Lung microvascular endothelial cell (primary cell): ENCODE measurements at regions not wholly inside any gene's neighbourhood (a gene's known extent, or its start where the extent isn't known, plus 50 kb on each side); places are given as distances from the start of the nearest gene placed in this dataset.

Source experiments
- DNase-seq, 2 donors: peaks; one replicate each; pipeline versions ENCODE4 v3.0.0 to v3.0.0-alpha.2; 2010; ENCODE audit warnings: low read depth in 2 of 2

DNA sequence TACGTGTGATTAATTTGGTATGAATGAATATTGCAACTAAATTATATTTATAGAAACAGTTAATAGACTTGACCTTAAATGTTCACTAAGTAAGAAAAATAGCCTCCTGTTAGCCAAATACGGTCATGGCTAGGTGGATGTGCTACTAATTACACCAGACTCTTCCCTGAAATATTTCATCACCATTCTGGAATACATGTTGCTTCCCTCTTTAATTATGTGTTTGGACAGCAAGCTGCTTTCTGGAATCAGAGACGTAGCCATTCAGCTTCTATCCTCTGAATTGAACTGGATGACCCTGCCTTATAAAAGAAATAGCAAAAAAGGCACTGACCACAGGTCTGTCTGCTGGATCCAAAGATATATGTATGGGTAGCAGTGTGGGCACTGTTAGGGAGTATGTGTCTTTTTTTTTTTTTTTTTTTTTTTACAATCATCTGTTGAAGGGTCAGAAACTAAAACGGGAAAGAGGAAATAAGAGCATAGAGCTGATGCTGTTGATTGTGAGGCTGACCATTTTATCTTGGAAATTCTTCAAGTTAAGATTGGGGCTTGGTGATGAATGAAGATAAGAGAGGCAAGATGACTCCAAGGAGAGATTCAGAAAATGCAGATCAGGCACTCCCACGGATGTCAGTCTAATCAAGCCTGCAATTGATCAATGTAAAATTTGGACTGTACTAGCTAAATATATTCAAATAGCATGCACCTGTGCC is 283.2 kb upstream of the HSF2 start:
- no peak for DNase-seq

DNA sequence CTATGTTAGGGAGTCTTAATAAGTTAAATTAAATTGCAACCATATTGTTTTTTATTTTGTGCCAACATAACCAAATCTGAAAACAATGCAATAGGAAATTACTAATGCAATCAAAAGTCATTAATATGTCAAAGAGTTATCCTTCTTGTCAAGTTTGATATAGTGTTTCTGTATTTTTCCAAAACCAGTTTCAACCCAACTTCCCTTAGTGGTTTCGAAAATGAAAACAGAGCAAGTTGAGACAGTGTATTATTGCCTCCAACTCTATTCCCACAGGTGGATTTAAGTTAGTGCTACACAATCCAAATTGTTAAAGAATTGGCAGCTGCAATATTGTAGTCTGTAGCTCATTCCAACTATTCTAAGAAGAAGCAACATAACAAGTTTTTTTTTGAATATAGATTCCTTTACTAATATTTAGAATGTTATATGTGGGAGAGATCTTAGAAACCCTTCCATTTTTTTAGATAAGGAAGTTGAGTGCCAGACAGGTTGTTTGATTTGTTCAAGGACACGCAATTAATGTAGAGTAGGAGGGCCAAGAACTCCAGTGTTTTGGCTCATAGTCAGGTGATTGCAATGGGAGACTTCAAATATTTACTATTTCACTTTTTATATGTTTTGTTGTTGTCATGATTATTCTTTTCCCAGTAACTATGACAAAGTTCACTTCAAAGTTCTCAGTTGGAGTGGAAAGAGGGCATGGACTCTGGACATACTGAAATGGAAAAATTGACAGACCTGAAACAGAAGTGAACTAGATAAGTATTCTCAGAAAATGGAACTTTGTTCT is 282.4 kb upstream of the HSF2 start:
- DNase-seq, result peak in 1 of 2 donors; percentile 27

DNA sequence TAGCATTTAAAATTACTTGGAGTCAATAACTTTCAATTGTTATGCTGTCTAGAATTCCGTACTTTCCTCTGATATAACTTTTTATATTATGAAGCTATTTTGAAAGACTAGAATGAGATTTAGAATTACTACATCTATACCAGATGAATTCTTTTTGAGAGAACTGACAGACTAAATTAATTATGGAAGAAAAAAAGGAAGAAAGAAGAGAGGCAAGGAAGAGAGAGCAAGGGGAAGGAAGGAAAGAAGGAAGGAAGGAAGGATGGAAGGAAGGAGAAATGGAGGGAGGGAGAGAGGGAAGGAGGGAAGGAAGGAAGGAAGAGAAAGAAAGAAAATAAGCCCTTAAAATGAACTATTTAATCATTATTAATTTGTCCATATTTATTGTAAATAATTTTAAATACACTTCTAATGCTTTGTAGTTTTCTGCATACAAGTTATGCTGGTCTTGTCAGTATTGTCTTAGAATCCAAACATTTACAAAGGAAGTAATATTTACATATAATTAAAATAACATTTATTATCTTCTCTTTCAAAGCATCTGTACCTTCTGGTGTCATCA is 280.4 kb upstream of the HSF2 start:
- DNase-seq, result no peak

GRCh38 chr6:122122202-122122601 is 277.2 kb upstream of the HSF2 start:
- no peak for DNase-seq

- no peak for DNase-seq
Observed at GRCh38 chr6:122122686-122123085, 276.8 kb upstream of the HSF2 start.

DNA sequence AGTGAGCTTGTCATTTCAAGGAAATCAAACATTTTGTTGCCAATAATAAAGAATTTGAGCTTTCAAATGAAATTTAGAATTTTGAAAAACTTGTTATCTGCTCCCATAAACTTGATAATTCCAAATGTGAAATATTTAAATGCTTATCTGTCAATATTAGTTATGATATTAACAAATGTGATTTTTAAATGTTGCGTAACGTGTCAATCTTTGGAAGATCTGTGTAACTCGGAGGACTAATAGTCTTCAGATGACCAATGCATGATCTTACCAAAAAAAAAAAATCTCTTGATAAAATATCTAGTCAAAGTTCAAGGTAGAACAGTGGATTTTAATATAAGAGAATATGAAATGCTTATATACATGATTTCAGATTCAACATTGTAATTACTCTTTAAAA is 274.5 kb upstream of the HSF2 start:
- DNase-seq, result no peak

DNA sequence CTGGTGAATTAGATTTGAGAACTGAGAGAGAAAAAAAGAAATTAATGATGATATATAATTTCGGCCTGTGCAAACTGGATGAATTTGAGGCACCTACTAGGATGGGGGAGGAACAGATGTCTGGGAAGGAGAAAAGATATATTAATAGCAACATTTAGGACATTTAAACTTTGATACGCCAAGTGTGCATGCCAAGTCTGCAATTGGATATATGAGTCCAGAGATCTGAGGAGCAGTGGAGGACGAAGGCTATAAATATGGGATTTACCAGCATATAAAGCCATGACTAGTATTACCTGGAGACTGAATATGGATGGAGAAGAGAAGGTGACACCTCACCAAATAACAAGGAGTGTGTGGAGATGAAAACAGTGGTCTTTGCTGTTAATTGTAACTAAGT is 272.6 kb upstream of the HSF2 start:
- DNase-seq, result no peak

DNA sequence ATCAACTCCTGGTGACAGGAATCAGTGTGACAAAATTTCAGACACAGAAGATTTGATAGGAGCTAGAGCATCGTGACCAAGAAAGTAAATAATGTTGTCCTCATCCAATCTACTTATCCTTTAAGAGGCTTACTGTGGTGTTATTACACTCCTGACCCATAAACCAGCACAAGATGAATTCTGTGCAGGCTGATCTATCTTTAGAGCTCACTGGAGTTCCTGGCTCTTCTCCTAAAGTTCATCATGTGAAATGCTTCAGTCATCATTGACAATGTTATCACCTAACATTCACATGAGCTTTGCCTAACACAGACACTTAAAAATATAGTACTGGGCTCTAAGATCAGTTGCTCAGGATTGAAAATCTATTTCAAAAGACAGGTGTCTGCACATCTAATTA is 271.0 kb upstream of the HSF2 start:
- no peak for DNase-seq

- no peak for DNase-seq
Observed at GRCh38 chr6:122129313-122130025, 270.0 kb upstream of the HSF2 start.

- no peak for DNase-seq
Observed at GRCh38 chr6:122130026-122130348, 269.5 kb upstream of the HSF2 start.

- no peak for DNase-seq
Observed at GRCh38 chr6:122130518-122130917, 268.9 kb upstream of the HSF2 start.

DNA sequence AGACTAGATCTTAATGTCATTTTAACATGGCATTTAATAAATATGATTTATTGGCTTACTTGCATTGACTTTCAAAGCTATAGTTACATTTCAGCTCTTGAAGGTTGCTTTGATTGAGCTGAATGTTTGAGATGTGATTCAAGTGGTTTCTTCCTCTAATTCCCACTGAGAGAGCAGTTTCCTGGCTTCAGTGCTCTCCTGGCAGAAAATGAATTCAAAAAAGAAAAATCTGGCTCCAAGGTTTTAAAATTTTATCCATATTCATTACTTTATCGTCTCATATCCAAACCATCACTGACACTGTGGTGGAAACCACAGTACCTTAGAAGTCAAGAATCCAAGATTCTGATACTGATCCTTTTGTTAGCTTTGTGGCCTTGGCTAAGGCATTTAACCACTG is 263.1 kb upstream of the HSF2 start:
- no peak for DNase-seq

- DNase-seq, result no peak
Observed at GRCh38 chr6:122140031-122140430, 259.4 kb upstream of the HSF2 start.

DNA sequence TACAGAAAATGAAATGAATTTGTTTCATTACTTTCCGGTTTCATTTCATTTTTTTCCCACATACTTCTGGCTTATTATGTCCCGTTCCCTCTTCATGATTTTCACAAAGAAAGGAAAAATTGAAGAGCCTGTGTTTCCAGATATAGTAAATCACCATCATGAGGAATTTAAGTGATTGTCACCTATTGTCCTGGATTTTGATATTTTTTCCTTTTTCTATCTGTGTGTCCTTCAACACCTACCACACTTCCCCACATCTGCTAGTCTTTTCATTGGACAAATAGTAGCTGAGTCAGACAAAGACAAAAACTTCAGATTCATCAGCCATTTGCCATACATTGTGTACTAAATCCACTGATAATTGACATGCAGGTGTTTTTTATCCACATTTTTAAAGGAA is 258.2 kb upstream of the HSF2 start:
- DNase-seq, result peak in 1 of 2 donors; percentile 78

DNA sequence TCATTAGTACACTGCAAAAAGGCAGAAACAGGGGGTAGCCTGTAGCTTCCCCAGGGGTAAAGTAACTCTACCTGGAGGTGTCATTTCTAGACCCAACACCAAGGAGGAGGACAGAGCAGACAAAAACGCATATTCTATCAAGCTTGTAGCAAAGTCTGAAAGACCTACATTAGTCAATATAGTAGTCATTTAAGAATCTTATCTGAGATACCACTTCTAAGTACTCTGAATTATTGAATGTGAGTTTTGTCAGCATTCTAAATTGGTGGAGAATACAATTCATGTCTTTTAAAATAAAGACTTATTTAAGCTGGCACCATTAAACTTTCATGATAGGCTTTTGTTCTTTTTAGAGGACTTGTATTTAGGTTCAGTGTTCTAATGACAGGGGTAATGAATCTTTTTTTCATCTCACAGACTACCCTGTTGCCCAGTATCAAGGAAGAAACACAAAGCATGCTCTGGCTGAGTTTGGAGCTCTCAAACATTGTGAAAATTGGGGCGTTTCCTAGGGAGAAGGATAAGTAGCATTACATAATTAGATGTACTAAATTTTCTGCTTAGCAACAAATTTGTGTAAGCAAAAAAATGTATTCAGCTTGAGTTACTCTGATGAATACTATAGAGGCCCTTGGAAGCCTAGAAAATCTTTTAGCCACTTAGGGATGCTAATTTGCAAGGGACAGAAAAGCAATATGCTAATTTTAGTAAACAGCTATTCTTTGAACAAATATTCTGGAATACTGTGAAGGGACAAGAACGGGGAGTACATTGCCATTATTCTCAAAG is 255.4 kb upstream of the HSF2 start:
- no peak for DNase-seq

DNA sequence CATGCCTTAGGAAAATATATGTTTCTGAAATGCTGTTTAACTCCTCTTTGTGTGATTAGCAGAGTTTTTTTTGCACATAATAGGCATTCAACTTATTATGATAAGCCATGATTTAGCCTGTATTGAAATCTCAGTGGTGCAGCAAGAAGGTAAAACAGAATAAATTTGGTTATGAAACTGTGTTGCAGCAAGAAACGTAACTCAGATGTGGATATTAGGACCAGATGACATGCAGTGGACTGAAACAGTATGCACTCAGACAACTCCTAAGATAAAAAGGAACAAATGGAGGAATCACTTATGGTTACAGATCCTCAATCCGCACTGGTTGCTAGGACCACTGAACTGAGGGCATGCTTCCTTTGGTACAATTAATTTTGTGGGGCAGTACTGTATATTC is 254.2 kb upstream of the HSF2 start:
- no peak for DNase-seq

GRCh38 chr6:122145741-122146240 is 253.7 kb upstream of the HSF2 start:
- no peak for DNase-seq

GRCh38 chr6:122147291-122147690 is 252.2 kb upstream of the HSF2 start:
- no peak for DNase-seq

DNA sequence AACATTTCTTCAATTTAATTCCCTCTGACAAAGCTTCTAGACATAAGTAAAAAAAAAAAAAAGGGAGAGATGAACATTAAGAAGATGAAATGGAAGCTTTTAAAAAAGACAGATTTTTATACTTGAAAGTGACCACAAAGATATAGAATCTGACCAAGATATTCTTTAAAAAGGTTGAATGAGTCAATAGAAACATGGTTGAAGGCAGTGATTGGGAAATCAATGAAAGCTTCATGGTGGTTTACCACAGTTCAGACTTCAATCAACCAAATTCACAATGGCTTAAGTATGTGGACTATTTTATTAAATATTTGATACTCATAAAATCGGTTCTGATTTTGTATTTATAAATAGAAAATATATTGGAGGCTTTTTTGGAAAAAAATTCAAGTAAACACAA is 248.4 kb upstream of the HSF2 start:
- no peak for DNase-seq

DNA sequence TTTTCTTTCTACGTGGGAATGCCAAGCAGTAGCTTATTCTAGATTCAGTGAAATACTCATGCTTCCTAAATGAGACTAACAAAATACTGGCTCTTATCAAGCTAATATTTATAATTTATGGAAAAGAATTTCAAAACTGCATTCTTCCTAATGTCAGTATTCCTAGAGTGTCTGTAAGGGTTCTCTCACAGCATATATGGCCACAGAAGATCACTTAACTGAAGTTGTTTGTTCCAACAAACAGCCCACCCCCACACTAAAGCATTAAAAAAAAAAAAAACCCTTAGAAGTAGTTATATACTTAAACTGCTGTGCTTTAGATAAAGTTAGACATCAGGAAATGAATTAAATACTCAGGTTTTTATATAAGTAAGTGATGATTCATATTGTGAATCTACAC is 247.7 kb upstream of the HSF2 start:
- no peak for DNase-seq

DNA sequence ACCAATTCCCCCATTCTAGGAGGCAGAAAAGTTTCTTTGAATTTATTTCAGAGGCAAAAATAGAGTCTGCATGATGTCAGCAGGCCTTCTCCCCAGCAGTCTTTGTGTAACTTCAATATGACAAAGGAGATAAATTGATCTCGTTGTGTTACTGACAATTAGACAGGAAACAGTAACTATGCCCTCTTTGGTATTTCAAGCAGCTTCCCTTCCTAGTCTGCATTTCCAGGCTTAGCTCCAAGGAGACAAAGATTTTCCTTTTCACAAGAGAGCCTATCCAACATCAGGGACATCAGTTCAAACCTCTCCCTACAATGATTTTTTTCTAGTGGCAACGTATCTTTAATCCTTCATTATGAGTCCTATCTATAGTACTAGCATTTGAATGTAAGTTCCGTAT is 245.9 kb upstream of the HSF2 start:
- no peak for DNase-seq
